ENCODE measurements at regions not wholly inside any gene's neighbourhood (a gene's known extent, or its start where the extent isn't known, plus 50 kb on each side); places are given as distances from the start of the nearest gene placed in this dataset.
"Not testable (repeated sequence)": the region's sequence is repeated elsewhere in the genome, so short reads cannot be mapped to it uniquely, and the experiment has no call there.

DNA sequence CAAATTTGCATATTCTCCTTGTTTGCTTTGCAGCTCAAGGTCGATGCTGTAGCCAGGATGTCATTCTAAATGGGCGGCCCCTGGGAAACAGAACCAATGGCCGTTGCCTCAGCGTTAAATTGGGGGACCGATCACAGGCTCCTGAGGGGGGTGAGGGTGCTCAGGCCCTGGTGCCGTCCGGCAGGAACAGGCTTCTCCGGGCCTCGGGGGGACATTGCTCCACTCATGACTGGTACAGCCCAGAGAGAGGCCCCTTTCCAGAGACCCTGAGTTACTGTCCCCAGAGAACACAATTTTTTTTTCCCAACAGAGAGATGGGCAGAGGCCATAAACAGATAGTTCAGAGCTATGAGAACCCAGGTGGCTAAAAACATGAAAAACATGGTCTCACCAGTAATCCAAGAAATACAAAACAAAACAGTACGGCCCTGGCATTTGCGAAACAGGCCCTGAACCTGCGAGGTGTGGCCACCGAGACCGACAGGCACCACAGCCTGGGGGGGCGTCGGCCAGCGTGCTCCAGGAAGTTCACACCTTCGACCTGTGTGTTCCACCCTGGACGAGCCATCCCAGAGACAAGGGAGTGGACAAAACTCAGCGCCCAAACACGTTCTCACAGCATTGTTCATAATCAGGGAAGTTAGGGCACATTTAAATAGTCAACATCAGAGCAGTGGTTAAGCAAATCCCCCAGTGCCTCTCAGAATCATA is 82.8 kb downstream of the METRNL start:
- Mint-ChIP-seq H3K27me3 (peaks cover 0 to 16% (median 5%) of the 10 kb centered on the region in 5 donors), H3K4me3 (no peak overlapping the region), H3K36me3 (peaks cover 0 to 5% (median 2%) of the 10 kb centered on the region in 3 donors), H3K9me3 (peaks cover 0 to 6% (median 0%) of the 10 kb centered on the region in 9 donors), H3K27ac (no peak overlapping the region), H3K4me1 (no peaks in the 10 kb centered on the region)
- ATAC-seq = no peak
- DNase-seq = no peak
- POLR2A ChIA-PET = no interaction called here

DNA sequence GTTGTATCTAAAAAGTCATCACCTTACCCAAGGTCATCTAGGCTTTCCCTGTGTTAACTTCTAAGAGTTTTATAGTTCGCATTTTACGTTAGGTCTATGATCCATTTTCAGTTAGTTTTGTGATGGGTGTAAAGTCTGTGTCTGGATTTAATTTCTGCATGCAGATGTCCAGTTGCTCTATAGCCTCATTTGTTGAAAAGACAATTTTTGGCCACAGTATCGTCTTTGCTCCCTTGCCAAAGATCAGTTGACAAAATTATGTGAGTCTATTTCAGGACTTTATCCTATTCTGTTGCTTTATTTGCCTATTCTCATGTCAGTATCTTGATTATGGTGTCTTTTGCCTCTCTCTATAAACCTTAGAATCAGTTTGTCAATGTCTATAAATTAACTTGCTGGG is 85.1 kb downstream of the METRNL start:
- H3K4me1 Mint-ChIP-seq = no peaks in the 10 kb centered on the region
- DNase-seq (no peak), ATAC-seq (no peak)
- H3K4me3 Mint-ChIP-seq = no peak overlapping the region
- H3K27ac Mint-ChIP-seq = no peak overlapping the region
- H3K36me3 Mint-ChIP-seq = peaks cover 0 to 9% (median 3%) of the 10 kb centered on the region in 3 donors
- H3K27me3 Mint-ChIP-seq = peaks cover 4 to 22% (median 8%) of the 10 kb centered on the region in 5 donors
- POLR2A ChIA-PET = no interaction called here
- peaks cover 0 to 18% (median 4%) of the 10 kb centered on the region in 9 donors for H3K9me3 Mint-ChIP-seq

DNA sequence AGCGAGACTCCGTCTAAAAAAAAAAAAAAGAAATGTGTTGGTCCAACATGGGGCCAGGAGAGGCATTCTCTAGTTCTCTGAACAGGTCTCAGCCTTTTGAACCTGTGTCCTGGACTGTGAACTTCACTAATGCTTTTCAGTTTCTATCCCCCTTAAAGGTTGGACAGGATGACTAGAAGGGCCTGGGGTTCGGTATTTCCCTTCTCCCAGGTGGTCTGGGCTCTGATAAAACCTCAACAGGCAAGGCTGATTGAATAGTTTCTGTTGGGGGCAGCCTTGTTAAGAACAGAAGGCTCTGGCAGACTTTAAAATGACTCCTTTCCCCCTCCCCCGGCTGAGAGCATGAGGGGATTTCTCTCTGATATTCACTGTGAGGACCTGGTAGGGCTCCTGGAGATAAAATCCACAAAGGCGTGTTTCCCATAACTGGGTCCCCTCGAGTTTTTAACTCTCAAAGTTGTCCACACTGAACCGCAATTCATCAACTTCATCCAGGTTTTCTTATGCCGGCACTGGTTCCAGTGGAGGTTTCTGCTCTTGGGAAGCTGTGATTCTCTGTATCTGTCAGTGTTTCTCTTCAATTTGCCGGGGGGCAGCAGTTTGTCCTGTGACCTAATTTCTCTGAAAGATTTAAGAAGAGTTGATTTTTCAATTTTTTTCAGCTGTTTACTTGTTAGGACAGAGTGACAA is 91.3 kb downstream of the METRNL start:
- DNase-seq (no peak), ATAC-seq (no peak)
- H3K4me3 Mint-ChIP-seq = no peak overlapping the region
- no peaks in the 10 kb centered on the region for H3K4me1 Mint-ChIP-seq
- H3K9me3 Mint-ChIP-seq = peaks cover 0 to 23% (median 7%) of the 10 kb centered on the region in 9 donors
- peaks cover 0 to 14% (median 3%) of the 10 kb centered on the region in 3 donors for H3K36me3 Mint-ChIP-seq
- POLR2A ChIA-PET = no interaction called here
- H3K27me3 Mint-ChIP-seq = peaks cover 6 to 19% (median 12%) of the 10 kb centered on the region in 5 donors
- peak overlapping the region in 2 of 10 donors; percentile 49 to 50 for H3K27ac Mint-ChIP-seq

DNA sequence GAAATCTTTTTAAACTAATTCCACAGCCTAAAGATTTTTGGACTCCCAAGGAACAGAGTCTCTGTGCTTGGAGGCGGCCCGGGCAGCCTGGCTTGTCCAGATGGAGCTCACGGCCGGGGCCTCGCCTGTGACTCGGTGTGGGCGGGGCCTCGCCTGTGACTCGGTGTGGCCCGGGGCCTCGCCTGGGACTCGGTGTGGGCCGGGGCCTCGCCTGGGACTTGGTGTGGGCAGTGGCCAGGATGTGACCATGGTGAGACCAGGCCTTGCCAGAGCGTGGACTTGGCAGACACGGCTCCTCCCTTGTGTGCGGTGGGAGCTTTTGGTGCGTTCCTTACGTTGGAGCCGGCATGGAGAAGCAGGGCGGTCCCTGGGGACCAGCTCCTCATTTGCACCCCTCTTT is 92.3 kb downstream of the METRNL start:
- Mint-ChIP-seq H3K9me3 (peaks cover 0 to 22% (median 7%) of the 10 kb centered on the region in 9 donors), H3K27ac (no peak overlapping the region), H3K27me3 (peaks cover 6 to 18% (median 12%) of the 10 kb centered on the region in 5 donors), H3K36me3 (peaks cover 0 to 14% (median 3%) of the 10 kb centered on the region in 3 donors), H3K4me1 (no peaks in the 10 kb centered on the region), H3K4me3 (no peak overlapping the region)
- POLR2A ChIA-PET = no interaction called here
- DNase-seq (peak in 1 of 10 donors; percentile 0), ATAC-seq (no peak)

DNA sequence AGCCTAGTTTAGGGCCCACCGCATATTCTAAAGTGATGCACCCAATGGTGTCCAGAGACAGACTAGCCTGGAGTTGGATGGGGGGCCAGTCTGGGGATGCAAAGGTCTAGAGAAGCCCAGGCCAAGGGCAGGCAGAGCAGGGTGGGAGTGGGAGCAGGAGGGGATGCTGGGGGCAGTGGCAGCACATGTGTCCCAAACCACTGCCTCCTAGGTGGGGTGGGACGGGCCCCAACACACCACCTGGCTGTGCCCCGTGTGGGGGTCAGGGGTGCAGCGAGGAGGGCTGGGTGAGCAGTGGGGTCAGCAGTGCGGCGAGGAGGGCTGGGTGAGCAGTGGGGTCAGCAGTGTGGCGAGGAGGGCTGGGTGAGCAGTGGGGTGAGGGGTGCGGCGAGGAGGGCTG is 92.7 kb downstream of the METRNL start:
- ATAC-seq, POLR2A ChIA-PET, H3K4me3 Mint-ChIP-seq, H3K4me1 Mint-ChIP-seq, H3K36me3 Mint-ChIP-seq: not testable (repeated sequence)
- peaks cover 6 to 16% (median 11%) of the 10 kb centered on the region in 5 donors for H3K27me3 Mint-ChIP-seq
- DNase-seq = peak in 1 of 10 donors; percentile 0
- H3K9me3 Mint-ChIP-seq = peaks cover 0 to 17% (median 6%) of the 10 kb centered on the region in 9 donors
- H3K27ac Mint-ChIP-seq = peak overlapping the region in 1 of 10 donors; percentile 56

DNA sequence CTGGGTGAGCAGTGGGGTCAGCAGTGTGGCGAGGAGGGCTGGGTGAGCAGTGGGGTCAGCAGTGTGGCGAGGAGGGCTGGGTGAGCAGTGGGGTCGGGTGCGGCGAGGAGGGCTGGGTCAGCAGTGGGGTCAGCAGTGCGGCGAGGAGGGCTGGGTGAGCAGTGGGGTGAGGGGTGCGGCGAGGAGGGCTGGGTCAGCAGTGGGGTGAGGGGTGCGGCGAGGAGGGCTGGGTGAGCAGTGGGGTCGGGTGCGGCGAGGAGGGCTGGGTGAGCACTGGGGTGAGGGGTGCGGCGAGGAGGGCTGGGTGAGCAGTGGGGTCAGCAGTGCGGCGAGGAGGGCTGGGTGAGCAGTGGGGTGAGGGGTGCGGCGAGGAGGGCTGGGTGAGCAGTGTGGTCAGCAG is 93.2 kb downstream of the METRNL start:
- peaks cover 6 to 16% (median 11%) of the 10 kb centered on the region in 5 donors for H3K27me3 Mint-ChIP-seq
- POLR2A ChIA-PET, H3K4me3 Mint-ChIP-seq, ATAC-seq, H3K36me3 Mint-ChIP-seq, H3K4me1 Mint-ChIP-seq, H3K27ac Mint-ChIP-seq, DNase-seq: not testable (repeated sequence)
- peaks cover 0 to 12% (median 3%) of the 10 kb centered on the region in 9 donors for H3K9me3 Mint-ChIP-seq

DNA sequence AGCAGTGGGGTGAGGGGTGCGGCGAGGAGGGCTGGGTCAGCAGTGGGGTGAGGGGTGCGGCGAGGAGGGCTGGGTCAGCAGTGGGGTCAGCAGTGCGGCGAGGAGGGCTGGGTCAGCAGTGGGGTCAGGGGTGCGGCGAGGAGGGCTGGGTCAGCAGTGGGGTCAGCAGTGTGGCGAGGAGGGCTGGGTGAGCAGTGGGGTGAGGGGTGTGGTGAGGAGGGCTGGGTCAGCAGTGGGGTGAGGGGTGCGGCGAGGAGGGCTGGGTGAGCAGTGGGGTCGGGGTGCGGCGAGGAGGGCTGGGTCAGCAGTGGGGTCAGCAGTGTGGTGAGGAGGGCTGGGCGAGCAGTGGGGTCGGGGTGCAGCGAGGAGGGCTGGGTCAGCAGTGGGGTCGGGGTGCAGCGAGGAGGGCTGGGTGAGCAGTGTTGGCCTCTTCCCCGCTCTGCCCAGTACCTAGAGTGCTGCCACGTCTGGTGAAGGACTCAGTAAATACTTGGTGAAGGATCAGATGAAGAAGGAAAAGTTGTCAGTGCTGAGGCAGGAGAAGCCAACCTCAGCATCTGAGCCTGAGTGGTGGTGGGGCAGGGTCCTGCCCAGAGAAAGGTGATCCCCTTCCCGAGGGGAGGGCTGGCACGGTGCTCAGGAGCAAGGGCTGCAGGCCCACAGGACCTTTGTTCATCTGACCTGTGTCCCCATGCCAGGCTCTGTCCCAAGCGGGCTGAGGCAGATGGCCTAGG is 93.9 kb downstream of the METRNL start:
- H3K4me1 Mint-ChIP-seq, H3K36me3 Mint-ChIP-seq, H3K4me3 Mint-ChIP-seq, H3K27ac Mint-ChIP-seq, POLR2A ChIA-PET, ATAC-seq, H3K9me3 Mint-ChIP-seq, DNase-seq: not testable (repeated sequence)
- H3K27me3 Mint-ChIP-seq = peaks cover 6 to 16% (median 11%) of the 10 kb centered on the region in 5 donors

DNA sequence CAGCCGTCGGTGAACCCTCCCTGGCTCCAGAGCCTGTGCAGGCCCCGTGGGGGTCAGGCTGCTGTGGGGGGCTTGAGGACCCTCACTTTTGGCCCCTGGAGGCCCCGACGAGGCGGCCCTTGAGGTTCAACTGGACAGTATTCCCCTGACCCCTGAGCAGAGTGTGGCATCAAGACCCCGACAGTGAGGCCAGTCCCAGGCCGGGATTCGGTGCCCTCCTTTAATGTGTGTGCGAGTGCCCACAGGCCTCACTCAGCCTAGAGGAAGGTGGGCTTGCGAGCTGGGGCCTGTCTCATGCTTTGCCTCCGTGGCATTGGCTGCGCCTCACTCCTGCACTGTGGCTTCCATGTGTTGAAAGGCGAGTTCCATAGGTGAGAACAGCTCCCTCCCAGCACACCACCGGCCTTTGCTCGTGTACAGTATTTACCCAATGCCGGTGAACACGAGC is 94.5 kb downstream of the METRNL start:
- peaks cover 0 to 7% (median 0%) of the 10 kb centered on the region in 9 donors for H3K9me3 Mint-ChIP-seq

DNA sequence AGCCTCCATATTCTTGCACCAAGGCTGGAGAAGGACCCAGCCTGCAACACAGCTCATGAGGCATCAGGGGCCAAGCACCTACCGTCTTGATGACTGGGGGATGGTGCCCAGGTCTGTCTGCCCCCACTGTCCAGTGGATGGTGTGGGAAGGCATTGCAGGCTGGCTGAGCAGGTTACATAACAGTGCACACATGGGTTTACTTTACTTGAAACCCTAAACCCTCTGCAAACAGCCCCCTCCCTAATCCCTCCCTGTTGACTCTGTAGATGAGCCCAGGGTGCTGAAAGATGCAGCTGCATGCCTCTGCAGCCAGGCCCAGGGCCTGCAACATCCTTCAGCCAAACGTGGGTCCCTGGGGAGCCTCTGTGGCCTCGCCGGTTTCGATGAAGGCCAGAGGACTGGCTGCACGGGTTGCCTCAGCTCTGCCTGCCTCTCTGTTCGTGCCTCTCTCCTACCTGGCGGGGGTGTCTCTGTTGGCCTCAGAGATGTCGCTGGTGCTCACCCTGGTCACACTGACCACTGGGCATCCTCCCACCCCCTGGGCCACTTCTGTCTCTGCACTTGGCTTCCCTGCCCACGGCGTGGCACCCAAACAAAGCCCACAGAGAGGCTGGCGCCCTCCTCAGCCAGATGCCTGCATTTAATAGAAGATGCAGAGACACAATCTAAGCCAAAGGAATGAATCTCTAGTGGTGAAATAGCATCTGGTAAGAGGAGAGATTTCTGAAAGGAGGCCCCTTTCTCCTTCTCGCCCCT is 95.1 kb downstream of the METRNL start:
- Mint-ChIP-seq H3K36me3 (peaks cover 0 to 5% (median 0%) of the 10 kb centered on the region in 3 donors), H3K4me3 (no peak overlapping the region), H3K4me1 (no peaks in the 10 kb centered on the region), H3K27me3 (peaks cover 1 to 8% (median 7%) of the 10 kb centered on the region in 5 donors), H3K27ac (peak overlapping the region in 2 of 10 donors; percentile 22 to 55), H3K9me3 (peaks cover 0 to 5% (median 0%) of the 10 kb centered on the region in 9 donors)
- POLR2A ChIA-PET = no interaction called here
- no peak for ATAC-seq
- peak in 2 of 10 donors; percentile 0 to 13 for DNase-seq

More for the DNA sequence above, 94.5 kb downstream of the METRNL start:
- no peak for ATAC-seq
- H3K4me1 Mint-ChIP-seq = no peaks in the 10 kb centered on the region
- POLR2A ChIA-PET = no interaction called here
- peak in 2 of 10 donors; percentile 0 to 15 for DNase-seq
- peaks cover 0 to 6% (median 0%) of the 10 kb centered on the region in 3 donors for H3K36me3 Mint-ChIP-seq
- H3K27me3 Mint-ChIP-seq = peaks cover 6 to 13% (median 11%) of the 10 kb centered on the region in 5 donors
- H3K27ac Mint-ChIP-seq = no peak overlapping the region
- no peak overlapping the region for H3K4me3 Mint-ChIP-seq

DNA sequence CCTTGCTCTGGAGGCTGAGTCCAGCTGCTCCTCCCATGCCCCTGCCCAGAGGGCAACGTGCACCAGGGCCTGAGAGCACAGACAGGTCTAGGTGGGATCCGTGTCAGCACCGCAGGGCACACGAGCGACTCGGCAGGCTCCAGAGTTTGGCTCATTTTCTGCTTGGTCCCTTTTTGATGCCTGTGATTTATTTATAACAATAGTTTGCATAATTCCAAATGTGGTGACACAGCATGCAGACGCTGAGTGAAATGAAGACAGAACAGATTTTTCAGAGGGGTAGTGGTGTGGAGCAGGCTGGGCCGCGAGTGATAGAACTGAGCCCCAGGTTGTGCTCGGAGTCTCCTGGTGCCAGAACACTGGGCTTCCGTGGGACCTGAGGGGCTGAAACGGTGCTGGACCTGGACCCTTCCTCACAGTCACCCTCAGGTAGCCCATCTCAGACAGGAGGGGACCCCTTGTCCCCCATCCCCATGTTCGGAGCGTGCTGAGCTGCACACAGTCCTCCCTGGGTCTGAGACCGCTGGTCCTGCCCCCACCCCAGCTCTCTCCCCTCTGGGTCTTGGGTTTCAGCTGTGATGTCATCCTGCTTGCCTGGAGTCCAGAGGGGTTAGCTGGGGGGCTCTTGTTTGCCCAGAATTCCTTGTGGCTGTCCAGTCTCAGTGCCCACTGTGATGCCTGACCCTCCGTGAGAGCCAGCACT is 95.9 kb downstream of the METRNL start:
- peak in 1 of 10 donors; percentile 0 for DNase-seq
- Mint-ChIP-seq H3K27ac (peak overlapping the region in 1 of 10 donors; percentile 77), H3K27me3 (peaks cover 0 to 2% (median 0%) of the 10 kb centered on the region in 5 donors), H3K4me3 (no peak overlapping the region), H3K9me3 (no peaks in the 10 kb centered on the region), H3K36me3 (no peaks in the 10 kb centered on the region), H3K4me1 (no peaks in the 10 kb centered on the region)
- ATAC-seq = no peak
- POLR2A ChIA-PET = no interaction called here

DNA sequence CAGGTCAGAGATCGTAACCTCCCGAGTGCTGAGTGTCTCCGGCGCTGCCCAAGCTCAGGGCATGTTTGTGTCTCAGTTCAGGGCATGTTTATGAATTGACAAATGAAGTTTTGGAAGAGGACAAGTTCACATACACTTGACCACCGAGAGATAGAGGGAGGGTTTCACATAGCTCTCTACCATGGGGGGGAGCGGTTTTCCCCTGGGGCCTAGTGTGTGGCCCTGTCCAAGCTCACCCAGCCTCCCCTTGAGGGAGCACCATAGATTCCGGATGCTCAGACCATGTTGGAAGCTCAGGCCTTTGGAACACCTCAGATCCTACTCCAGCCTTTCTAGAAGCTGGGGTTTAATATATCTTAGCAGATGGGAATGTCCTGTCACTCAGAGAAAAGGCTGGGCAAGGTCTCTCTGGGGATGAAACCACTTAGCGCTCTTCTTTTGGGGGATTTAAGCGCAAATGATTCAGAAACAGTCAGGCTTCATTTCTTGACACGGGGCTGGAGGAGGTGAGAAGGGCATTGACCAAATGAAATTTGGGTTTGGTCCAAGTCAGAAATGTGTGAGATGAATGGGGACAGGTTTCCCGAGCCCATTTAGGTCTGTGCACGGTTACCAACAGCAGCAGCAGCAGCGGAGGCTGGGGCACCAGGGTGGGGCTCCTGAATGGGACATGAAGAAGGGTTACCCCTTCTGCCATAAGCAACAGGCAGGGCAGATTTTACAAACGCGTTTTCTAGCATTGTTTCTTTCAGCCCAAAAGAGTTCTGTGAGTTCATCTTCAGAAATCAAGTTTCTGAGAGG is 96.6 kb downstream of the METRNL start:
- no peaks in the 10 kb centered on the region for H3K36me3 Mint-ChIP-seq
- DNase-seq (peak in 1 of 10 donors; percentile 44), ATAC-seq (no peak)
- peak overlapping the region in 1 of 10 donors; percentile 66 for H3K27ac Mint-ChIP-seq
- no peaks in the 10 kb centered on the region for H3K4me1 Mint-ChIP-seq
- POLR2A ChIA-PET = no interaction called here
- peaks cover 0 to 2% (median 0%) of the 10 kb centered on the region in 5 donors for H3K27me3 Mint-ChIP-seq
- H3K9me3 Mint-ChIP-seq = no peaks in the 10 kb centered on the region
- no peak overlapping the region for H3K4me3 Mint-ChIP-seq
